Lung (tissue), 11 donors: ENCODE measurements at regions not wholly inside any gene's neighbourhood (a gene's known extent, or its start where the extent isn't known, plus 50 kb on each side); places are given as distances from the start of the nearest gene placed in this dataset.

ENCODE experiments used
- ATAC-seq: fragments of 200-7000 bp; cut with Tn5 transposase; one replicate; pipeline ENCODE4 v1.9.1; 2020; ENCODE audit warnings: moderate number of reproducible peaks; ENCODE audit not compliant: insufficient read depth, low FRiP score
- DNase-seq, 3 donors: peaks; one replicate each; pipeline ENCODE4 v3.0.0-alpha.2; 2013 to 2017
- H3K27ac ChIP-seq, 2 donors: one replicate each; pipeline ENCODE4 v1.5.1; 2013; ENCODE audit warnings: mild to moderate bottlenecking in 2 of 2, moderate library complexity in 2 of 2, control low read depth in 1 of 2, inconsistent platforms in 1 of 2, low read depth in 1 of 2, low read length in 1 of 2
- H3K27me3 ChIP-seq, 3 donors: one replicate each; pipeline ENCODE4 v1.5.1; 2013; ENCODE audit warnings: low read length in 2 of 3; ENCODE audit not compliant: control insufficient read depth in 3 of 3, insufficient read depth in 3 of 3
- H3K36me3 ChIP-seq, 4 donors: one replicate each; pipeline ENCODE4 v1.5.1; 2013; ENCODE audit warnings: low read length in 4 of 4, mild to moderate bottlenecking in 1 of 4, moderate library complexity in 1 of 4; ENCODE audit not compliant: control insufficient read depth in 4 of 4, insufficient read depth in 4 of 4
- H3K4me1 ChIP-seq, 5 donors: one replicate each; pipeline ENCODE4 v1.5.1; 2013; ENCODE audit warnings: low read length in 5 of 5, mild to moderate bottlenecking in 2 of 5, moderate library complexity in 1 of 5; ENCODE audit not compliant: control insufficient read depth in 5 of 5, insufficient read depth in 5 of 5
- H3K4me3 ChIP-seq: one replicate; pipeline ENCODE4 v1.5.1; 2013; ENCODE audit warnings: mild to moderate bottlenecking, control low read depth, moderate library complexity
- H3K9ac ChIP-seq, 2 donors: one replicate each; pipeline ENCODE4 v1.5.1; 2013; ENCODE audit warnings: low read length in 2 of 2, control low read depth in 1 of 2; ENCODE audit not compliant: insufficient read depth in 1 of 2
- H3K9me3 ChIP-seq, 4 donors: one replicate each; pipeline ENCODE4 v1.5.1; 2013; ENCODE audit warnings: low read length in 3 of 4, mild to moderate bottlenecking in 1 of 4, moderate library complexity in 1 of 4; ENCODE audit not compliant: control insufficient read depth in 4 of 4, insufficient read depth in 3 of 4
- CTCF ChIP-seq: IDR thresholded peaks from 2 replicates; pipeline ENCODE4 v1.5.1; 2012; ENCODE audit warnings: mild to moderate bottlenecking; ENCODE audit errors: control extremely low read depth, extremely low read depth
- WGBS, 2 donors: extraction: QIAGEN DNeasy Blood & Tissue Kit; methylation state at CpG; one replicate each; pipeline ENCODE4 v1.1.7; 2013; 5-methylcytosine and 5-hydroxymethylcytosine counted together
- donor health status: control.
- donor health status: control.
- donor health status: Bipolar disorder and iron deficiency.
- donor health status: healthy.
- donor health status: DM: yes; HTN: yes; CAD: no.

GRCh38 chr16:86216591-86216990, 293.7 kb upstream of the FOXF1 start:
- Histone ChIP-seq H3K9me3 (peaks cover 0 to 7% (median 0%) of the 10 kb centered on the region in 4 donors), H3K9ac (no peak overlapping the region), H3K4me1 (peaks cover 0 to 47% (median 8%) of the 10 kb centered on the region in 5 donors), H3K4me3 (no peak overlapping the region), H3K36me3 (no peaks in the 10 kb centered on the region), H3K27ac (no peak overlapping the region), H3K27me3 (peaks cover 0 to 2% (median 0%) of the 10 kb centered on the region in 3 donors)
- WGBS, 2 donors: 84 to 90% methylated on average over 9 of the region's 9 CpGs
- DNase-seq (no peak), ATAC-seq (no peak)
- no peak for TF ChIP-seq CTCF

- Histone ChIP-seq H3K4me3 (no peak overlapping the region), H3K9me3 (peaks cover 0 to 4% (median 0%) of the 10 kb centered on the region in 4 donors), H3K36me3 (no peaks in the 10 kb centered on the region), H3K4me1 (peaks cover 0 to 53% (median 11%) of the 10 kb centered on the region in 5 donors), H3K27ac (no peak overlapping the region), H3K9ac (no peak overlapping the region), H3K27me3 (peaks cover 0 to 8% (median 0%) of the 10 kb centered on the region in 3 donors)
- DNase-seq (no peak), ATAC-seq (no peak)
- 84 to 85% methylated on average over 27 of the region's 27 CpGs for WGBS, 2 donors
- TF ChIP-seq CTCF: no peak
Measured at GRCh38 chr16:86217001-86217890, 293.1 kb upstream of the FOXF1 start.

GRCh38 chr16:86217891-86218270, 292.4 kb upstream of the FOXF1 start:
- no peaks in the 10 kb centered on the region for H3K36me3 ChIP-seq
- H3K27me3 ChIP-seq: peaks cover 0 to 8% (median 0%) of the 10 kb centered on the region in 3 donors
- ATAC-seq (no peak), DNase-seq (no peak)
- no peak overlapping the region for H3K4me3 ChIP-seq
- peaks cover 0 to 60% (median 8%) of the 10 kb centered on the region in 5 donors for H3K4me1 ChIP-seq
- no peaks in the 10 kb centered on the region for H3K9me3 ChIP-seq
- WGBS, 2 donors: 72 to 83% methylated on average over 7 of the region's 7 CpGs
- no peak overlapping the region for H3K27ac ChIP-seq
- H3K9ac ChIP-seq: no peak overlapping the region
- TF ChIP-seq CTCF: no peak
